ENCODE measurements at regions not wholly inside any gene's neighbourhood (a gene's known extent, or its start where the extent isn't known, plus 50 kb on each side); places are given as distances from the start of the nearest gene placed in this dataset.

DNA sequence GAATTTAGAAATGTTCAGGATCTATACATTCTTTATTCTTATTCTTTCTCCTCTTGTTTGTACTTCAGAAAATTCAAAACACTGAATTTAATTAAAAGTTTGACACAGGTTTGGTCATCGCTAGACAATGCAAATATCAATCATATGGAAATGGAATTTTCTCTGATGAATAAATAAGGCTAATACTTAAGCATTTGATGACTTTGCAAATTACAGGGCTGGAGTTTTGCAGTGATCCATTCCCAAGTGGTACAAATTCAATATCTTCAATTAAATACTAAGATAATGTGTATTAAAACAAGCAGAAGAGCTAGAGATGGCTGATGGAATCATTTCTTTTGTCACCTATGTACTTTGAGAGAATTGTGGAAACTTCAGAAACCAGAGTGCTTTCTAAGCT is 439.6 kb downstream of the DYNC2H1 start:
- TF ChIP-seq POLR2A (IDR thresholded peaks at IDR 0.05; ENCODE audit: low read depth, low read length), result no peak
- DNase-seq (ENCODE audit: insufficient read length, low spot score), result no peak
- no peak for FAIRE-seq

DNA sequence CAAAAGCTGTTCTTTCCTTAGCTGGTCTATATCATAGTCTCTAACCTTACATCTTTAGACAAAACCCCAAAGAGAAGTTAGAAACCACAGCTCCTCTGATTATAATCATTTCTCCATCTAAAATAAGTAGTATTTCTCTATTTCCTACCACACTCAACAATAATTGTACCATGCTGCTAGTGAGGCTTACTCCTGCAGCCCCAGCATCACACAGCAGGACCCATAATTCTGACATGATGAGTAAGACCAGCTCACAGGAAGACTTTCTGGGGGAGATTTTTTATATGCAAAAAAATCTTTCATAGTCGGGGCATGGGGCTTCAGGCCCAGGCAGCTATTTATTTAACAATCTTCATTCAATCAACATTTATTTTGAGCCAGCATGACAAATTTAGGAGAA is 441.6 kb downstream of the DYNC2H1 start:
- no peak for TF ChIP-seq POLR2A (IDR thresholded peaks at IDR 0.05; ENCODE audit: low read depth, low read length)
- no peak for DNase-seq (ENCODE audit: insufficient read length, low spot score)
- no peak for FAIRE-seq

GRCh38 chr11:103552086-103552485 is 442.9 kb downstream of the DYNC2H1 start:
- DNase-seq (ENCODE audit: insufficient read length, low spot score), result no peak
- TF ChIP-seq POLR2A (IDR thresholded peaks at IDR 0.05; ENCODE audit: low read depth, low read length), result no peak
- no peak for FAIRE-seq

DNA sequence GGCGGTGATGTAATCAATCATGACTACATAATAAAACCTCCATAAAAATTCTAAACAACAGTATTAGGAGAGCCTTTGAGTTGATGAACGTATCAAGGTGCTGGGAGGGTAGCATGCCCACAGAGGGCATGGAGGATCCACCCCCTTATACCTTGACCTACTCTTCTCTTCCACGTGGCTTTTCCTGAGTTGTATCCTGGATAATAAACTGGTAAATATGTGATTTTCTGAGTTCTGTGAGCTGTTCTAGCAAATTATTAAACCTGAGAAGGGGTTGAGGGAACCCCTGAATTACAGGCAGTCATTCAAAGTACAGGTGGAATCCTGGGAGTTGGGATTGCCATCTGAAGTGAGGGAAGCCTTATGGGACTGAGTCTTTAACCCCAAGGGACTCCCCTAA is 446.9 kb downstream of the DYNC2H1 start:
- no peak for TF ChIP-seq POLR2A (IDR thresholded peaks at IDR 0.05; ENCODE audit: low read depth, low read length)
- DNase-seq (ENCODE audit: insufficient read length, low spot score) (no peak), FAIRE-seq (no peak)

DNA sequence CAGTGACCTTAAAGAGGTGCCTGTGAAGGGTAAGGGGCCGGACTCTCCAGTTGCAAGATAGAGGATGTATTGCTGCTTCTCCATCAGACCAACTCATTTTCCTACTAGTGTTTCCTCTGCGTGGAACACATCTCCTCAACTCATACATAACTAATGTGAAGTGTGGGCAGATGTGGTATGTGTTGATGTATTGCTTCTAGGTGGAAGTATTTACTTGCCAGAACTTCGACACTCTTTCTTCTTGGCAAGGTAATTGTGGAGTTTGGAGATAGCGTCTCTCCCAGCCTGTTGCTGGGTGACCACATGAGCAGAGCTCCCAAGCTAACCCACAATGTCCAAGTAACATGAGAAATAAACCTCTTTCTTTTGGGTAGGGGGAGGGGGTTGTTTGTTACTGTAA is 456.9 kb downstream of the DYNC2H1 start:
- FAIRE-seq, result no peak
- no peak for TF ChIP-seq POLR2A (IDR thresholded peaks at IDR 0.05; ENCODE audit: low read depth, low read length)
- no peak for DNase-seq (ENCODE audit: insufficient read length, low spot score)

GRCh38 chr11:103581760-103582159 is 454.7 kb upstream of the DDI1 start:
- TF ChIP-seq POLR2A (IDR thresholded peaks at IDR 0.05; ENCODE audit: low read depth, low read length), result no peak
- FAIRE-seq (no peak), DNase-seq (ENCODE audit: insufficient read length, low spot score) (no peak)

- no peak for TF ChIP-seq POLR2A (IDR thresholded peaks at IDR 0.05; ENCODE audit: low read depth, low read length)
- FAIRE-seq, result no peak
These were observed 454.0 kb upstream of the DDI1 start for GRCh38 chr11:103582351-103582909.

DNA sequence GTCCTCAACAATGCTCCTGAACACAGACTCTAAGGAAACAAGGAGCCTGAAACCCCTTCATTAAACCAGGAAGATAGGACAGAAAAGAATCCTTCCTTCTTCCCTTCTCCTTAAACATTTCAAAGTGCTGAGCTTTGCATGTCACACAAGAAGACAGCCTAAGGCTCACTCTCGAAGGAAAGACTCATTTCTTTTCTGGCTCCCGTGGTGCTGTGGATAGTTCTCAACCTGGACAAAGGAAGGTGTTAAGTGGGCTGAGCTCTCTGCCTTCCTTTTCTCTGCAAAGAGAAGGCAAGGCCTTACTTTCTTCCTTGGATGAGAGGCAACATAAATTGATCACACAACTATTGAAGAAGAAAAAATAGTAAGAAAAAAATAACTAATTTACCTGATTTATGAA is 452.4 kb upstream of the DDI1 start:
- no peak for TF ChIP-seq POLR2A (IDR thresholded peaks at IDR 0.05; ENCODE audit: low read depth, low read length)
- FAIRE-seq, result no peak
- DNase-seq (ENCODE audit: insufficient read length, low spot score), result no peak

More at GRCh38 chr11:103582351-103582909, 454.0 kb upstream of the DDI1 start:
- DNase-seq (ENCODE audit: insufficient read length, low spot score), result no peak

DNA sequence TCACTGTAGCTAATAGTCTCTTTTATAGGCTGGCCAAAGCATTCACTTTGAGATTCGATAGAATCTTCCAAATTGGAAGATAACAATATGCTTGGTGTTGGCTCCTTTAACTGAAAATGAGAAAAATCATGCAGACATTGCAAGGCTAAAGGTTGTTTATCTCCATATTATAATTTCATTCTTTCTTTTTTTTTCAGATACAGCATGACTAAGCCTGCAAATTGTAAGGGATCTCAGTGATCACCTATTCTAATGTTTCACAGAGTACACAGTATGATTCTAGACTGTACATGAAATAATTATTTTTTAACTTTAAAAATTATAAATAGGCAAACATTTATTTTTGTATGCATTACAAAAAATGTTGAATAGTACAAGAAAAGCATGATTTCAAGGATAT is 451.7 kb upstream of the DDI1 start:
- no peak for TF ChIP-seq POLR2A (IDR thresholded peaks at IDR 0.05; ENCODE audit: low read depth, low read length)
- DNase-seq (ENCODE audit: insufficient read length, low spot score), result no peak
- FAIRE-seq, result no peak

DNA sequence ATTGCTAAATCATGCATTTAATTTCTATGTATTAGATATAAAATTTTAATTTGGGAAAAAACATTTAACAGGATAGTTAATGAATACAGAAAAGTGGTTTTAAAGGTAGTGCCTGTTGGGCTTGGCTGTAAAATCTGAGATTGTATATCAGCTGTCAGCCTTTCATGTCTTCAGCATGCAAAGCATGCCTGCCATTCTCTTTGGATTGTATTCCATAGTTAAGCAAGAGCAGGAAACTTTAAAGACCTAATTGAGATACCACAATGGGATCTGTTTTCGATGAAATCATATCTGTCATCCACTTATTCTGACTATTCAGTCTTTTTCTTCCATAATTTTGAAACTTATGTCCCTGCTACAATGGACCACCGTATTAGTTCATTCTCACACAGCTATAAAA is 451.0 kb upstream of the DDI1 start:
- TF ChIP-seq POLR2A (IDR thresholded peaks at IDR 0.05; ENCODE audit: low read depth, low read length), result no peak
- DNase-seq (ENCODE audit: insufficient read length, low spot score), result no peak
- no peak for FAIRE-seq

DNA sequence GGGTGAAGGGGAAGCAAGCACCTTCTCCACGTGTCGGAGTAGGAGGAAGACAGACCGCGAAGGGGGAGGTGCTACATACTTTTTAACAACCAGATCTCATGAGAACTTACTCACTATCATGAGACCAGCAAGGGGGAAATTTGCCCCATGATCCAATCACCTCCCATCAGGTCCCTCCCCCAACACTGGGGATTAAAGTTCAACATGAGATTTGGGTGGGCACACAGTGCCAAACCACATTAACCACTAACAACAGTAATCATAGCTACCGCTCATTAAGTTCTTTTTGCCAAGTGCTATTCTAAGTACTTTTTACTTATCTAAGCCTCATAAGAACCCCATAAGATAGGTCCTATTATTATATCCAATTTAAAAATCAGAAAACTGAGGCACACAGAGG is 450.5 kb upstream of the DDI1 start:
- FAIRE-seq (no peak), DNase-seq (ENCODE audit: insufficient read length, low spot score) (no peak)
- no peak for TF ChIP-seq POLR2A (IDR thresholded peaks at IDR 0.05; ENCODE audit: low read depth, low read length)

DNA sequence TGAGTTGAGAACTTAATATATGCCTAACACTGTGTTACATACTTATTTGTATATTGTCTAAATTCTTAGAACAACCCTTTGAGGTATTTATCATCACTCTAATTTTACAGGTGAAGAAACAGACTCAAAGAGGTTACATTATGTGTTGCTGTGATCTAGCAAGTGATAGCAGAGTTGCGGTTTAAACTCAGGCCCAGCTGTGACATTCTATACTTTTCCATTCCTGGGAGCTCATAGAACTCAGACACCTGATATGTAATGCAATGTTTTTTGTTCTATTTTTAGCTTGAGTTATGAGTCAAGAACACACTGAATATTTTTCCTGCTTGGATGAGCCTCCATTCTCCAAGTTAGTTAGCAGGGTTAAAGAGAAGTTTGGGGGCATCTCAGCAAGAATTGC is 449.7 kb upstream of the DDI1 start:
- no peak for DNase-seq (ENCODE audit: insufficient read length, low spot score)
- no peak for TF ChIP-seq POLR2A (IDR thresholded peaks at IDR 0.05; ENCODE audit: low read depth, low read length)
- FAIRE-seq, result no peak

GRCh38 chr11:103587901-103588788 is 448.3 kb upstream of the DDI1 start:
- DNase-seq (ENCODE audit: insufficient read length, low spot score) (no peak), FAIRE-seq (no peak)
- TF ChIP-seq POLR2A (IDR thresholded peaks at IDR 0.05; ENCODE audit: low read depth, low read length), result no peak

DNA sequence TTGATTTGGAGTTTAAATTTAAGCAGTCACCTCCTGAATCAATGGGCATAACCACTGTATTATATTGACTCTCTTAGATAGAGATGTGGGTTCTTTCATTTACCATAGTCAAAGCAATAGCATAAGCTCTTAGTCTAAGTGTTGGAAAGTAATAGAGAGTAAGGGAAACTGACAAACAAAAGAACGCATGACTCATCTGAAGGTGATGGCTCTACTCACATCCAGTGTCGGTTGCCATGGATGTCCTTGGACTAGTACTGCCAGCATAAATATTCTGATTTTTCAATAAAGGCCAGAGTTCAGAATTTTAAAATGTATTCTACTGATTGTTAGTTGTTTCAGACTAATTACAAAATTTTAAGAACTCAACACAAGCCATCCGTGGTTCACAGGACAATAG is 444.9 kb upstream of the DDI1 start:
- FAIRE-seq (no peak), DNase-seq (ENCODE audit: insufficient read length, low spot score) (no peak)
- no peak for TF ChIP-seq POLR2A (IDR thresholded peaks at IDR 0.05; ENCODE audit: low read depth, low read length)

GRCh38 chr11:103594283-103594682 is 442.2 kb upstream of the DDI1 start:
- DNase-seq (ENCODE audit: insufficient read length, low spot score) (no peak), FAIRE-seq (no peak)
- TF ChIP-seq POLR2A (IDR thresholded peaks at IDR 0.05; ENCODE audit: low read depth, low read length), result no peak
